DND-41 (cell line): ENCODE measurements at regions not wholly inside any gene's neighbourhood (a gene's known extent, or its start where the extent isn't known, plus 50 kb on each side); places are given as distances from the start of the nearest gene placed in this dataset.
"Not testable (repeated sequence)": the region's sequence is repeated elsewhere in the genome, so short reads cannot be mapped to it uniquely, and the experiment has no call there.

ENCODE experiments used
- CTCF ChIP-seq: IDR thresholded peaks from 2 replicates; pipeline ENCODE4 v1.5.1; 2012; ENCODE audit warnings: borderline replicate concordance, low read length, moderate library complexity, mild to moderate bottlenecking; ENCODE audit not compliant: poor library complexity, severe bottlenecking; ENCODE audit errors: extremely low read depth
- EZH2 ChIP-seq: IDR thresholded peaks from 3 replicates; pipeline ENCODE4 v1.6.1; 2012; ENCODE audit warnings: borderline replicate concordance, low read depth, mild to moderate bottlenecking, moderate library complexity, low read length, inconsistent platforms; ENCODE audit not compliant: severe bottlenecking

DNA sequence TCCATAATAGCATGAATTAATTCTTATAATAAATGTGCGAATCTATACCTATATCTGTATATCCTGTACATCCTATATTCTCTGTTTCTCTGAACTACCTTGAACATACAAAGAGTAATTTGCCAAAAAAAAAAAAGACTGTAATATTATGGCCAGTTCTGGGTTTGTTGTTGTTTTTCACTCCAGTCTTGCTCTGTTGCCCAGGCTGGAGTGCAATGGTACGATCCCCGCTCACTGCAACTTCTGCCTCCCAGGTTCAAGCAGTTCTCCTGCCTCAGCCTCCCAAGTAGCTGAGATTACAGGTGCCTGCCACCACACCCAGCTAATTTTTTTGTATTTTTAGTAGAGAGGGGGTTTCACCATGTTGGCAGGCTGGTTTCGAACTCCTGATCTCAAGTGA is 876.9 kb upstream of the POT1 start:
- TF ChIP-seq CTCF, EZH2: not testable (repeated sequence)
